Dermis microvascular lymphatic vessel endothelial cell (primary cell): ENCODE measurements at regions not wholly inside any gene's neighbourhood (a gene's known extent, or its start where the extent isn't known, plus 50 kb on each side); places are given as distances from the start of the nearest gene placed in this dataset.

Source experiments
- DNase-seq, 2 donors: peaks; one replicate each; pipeline versions ENCODE4 v3.0.0 to v3.0.0-alpha.2; 2010; ENCODE audit warnings: low read depth in 2 of 2

- DNase-seq: no peak
Measured at GRCh38 chr18:6648581-6648980, 80.9 kb upstream of the ARHGAP28 start.

- no peak for DNase-seq
Measured at GRCh38 chr18:6649421-6650126, 79.9 kb upstream of the ARHGAP28 start.

DNA sequence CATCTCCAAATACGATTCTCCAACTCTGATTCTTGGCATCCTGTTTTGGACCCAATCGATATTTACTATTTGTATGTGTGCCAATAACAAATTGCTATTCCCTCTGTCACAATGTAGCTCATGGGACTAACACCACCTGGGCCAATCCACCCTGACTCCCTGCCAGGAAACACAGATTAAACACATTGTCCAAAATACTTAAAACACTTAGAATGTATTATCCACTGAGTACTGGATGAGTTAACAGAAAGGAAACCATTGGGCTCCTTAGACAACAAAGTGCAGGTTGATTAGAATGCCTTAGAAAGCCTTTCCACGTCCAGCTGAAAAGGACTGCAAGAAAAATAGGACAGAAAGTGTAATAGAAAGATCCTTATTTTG lies 79.4 kb upstream of the ARHGAP28 start:
- DNase-seq: no peak

DNA sequence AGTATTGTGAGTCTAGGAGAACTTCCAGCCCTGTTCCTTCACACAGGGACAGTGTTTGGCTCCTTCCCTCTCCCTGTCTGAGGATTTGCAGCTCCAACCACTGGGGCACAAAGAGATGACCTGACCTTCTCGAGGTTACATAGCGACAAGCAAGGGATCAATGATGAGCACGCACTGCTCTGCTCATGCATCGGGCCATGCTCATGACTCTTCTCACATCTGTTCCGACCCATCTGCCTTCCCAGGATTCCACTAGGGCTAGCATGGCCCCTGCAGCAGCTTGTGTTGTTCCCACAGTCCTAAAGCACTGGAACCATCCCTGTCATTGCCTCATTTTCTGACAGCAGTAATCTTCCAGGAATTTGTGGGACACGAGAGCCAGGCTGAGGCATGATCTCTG lies 78.8 kb upstream of the ARHGAP28 start:
- DNase-seq: no peak

- no peak for DNase-seq
Measured at GRCh38 chr18:6652098-6652497, 77.4 kb upstream of the ARHGAP28 start.

DNA sequence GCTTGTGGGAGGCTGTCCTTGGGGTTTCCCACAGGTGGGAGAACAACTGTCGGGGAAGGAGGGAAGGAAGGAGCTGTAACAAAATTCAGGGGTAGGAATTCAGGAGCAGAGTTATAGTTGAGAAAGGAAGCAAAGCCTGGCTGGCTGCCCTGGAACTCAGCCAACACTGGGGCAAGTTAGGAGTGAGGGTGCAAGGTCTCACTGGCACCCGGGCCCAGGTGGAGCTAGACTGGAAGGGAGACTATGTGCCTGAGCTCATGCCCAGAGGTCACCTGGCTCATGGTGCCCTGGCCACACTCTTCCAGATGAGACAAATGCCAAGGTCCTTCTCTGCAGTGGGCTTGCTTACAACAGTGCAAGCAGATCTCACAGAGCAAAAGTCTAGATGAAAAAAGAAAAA lies 75.6 kb upstream of the ARHGAP28 start:
- no peak for DNase-seq

- no peak for DNase-seq
Measured at GRCh38 chr18:6659963-6660725, 69.4 kb upstream of the ARHGAP28 start.

DNA sequence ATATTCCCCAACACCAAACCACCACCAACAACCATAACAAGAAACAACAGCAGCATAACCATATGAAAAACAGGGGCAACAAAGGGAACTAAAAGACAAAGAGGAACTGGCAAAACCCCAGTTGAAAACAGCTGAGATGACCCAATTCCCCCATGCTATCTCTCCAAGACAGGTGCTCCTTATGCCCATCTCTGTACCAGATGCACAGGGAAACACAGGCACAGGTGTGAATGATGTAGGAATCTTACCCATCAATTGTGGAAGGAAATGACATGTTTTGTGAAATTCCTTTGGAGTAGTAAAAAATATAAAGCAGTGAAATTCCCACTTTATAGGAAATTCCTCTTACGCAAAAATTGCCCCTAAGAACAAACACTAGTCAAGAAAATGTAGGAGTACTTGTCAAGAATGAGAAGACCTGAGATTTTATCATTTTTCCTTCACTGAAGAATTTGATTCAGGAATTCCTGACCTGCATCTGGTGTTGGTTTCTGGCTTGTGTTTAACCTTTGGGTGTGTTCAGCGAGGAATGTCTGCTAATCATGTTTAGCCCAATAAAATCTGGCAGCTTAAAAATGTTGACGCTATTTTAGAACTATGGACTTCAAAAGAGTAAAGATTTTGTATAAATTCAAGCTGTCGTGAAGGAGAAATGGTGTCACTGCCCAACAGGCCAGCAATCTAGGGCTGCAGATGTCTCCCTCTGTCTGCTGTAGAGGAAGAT lies 67.7 kb upstream of the ARHGAP28 start:
- DNase-seq: no peak

DNA sequence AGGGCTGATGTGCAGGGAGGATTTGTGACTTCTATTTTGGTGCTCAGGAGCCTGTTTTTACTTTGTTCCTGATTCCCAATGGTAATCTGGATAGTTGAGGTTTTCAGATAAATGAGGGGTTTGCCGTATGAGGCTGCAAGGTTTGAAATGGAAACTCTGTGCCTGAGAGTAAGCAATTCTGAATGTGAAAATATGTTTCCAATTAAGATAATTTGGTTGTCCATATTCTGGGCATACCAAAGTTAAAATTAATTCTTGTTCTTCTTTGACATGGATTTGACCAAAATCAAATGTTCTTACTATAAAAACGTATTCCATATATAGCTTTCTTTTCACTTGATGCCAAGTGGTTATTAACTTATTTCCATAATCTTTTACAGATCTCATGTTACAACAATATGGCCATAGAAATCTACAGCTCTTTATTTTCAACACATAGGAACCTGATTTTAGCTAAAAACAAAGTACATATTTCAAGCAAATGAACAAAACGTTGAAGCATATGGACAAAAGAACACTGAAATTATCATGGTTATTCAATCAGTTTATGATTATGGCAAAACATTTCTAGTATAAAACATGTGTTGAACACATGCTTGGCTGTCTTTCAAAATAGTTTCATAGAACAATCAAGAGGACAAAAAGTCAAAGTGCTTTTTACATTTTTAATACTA lies 63.4 kb upstream of the ARHGAP28 start:
- no peak for DNase-seq

GRCh38 chr18:6668836-6669235 lies 60.7 kb upstream of the ARHGAP28 start:
- no peak for DNase-seq

GRCh38 chr18:6672821-6673308 lies 56.7 kb upstream of the ARHGAP28 start:
- DNase-seq: no peak

DNA sequence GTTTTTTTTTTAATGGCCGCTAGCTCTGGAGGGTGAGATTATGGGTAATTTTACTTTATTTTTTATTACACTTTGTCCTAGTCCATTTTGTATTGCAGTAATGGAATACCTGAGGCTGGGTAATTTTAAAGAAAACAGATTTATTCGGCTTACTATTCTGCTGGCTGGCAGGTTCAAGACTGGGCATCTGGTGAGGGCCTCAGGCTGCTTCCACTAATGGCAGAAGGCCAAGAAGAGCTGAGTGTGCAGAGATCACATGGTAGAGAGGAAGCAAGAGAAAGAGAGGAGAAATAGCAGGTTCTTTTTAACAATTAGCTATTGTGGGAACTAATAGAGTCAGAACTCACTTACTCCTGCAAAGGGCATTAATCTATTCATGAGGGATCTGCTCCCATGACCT lies 52.4 kb upstream of the ARHGAP28 start:
- DNase-seq: no peak

- no peak for DNase-seq
Measured at GRCh38 chr18:6679201-6679600, 50.3 kb upstream of the ARHGAP28 start.
